Stimulated activated CD8-positive, alpha-beta memory T cell treated with anti-CD3 and anti-CD28 coated beads, Interleukin-12 subunit alpha, Interleukin-12 subunit beta, amount 100 ng/mL, for 1 hour (primary cell): ENCODE measurements at regions not wholly inside any gene's neighbourhood (a gene's known extent, or its start where the extent isn't known, plus 50 kb on each side); places are given as distances from the start of the nearest gene placed in this dataset.
"Not testable (repeated sequence)": the region's sequence is repeated elsewhere in the genome, so short reads cannot be mapped to it uniquely, and the experiment has no call there.

Experiments
- DNase-seq: peaks from one replicate; pipeline ENCODE4 v3.0.0-alpha.2; 2020; ENCODE audit warnings: low read depth

- no peak for DNase-seq
Observed at GRCh38 chr4:188955066-188955465, 815.8 kb downstream of the TRIML1 start.

GRCh38 chr4:188956566-188956965 is 817.3 kb downstream of the TRIML1 start:
- DNase-seq: no peak

- DNase-seq: no peak
Observed at GRCh38 chr4:188958346-188958745, 819.1 kb downstream of the TRIML1 start.

GRCh38 chr4:188959424-188959823 is 820.2 kb downstream of the TRIML1 start:
- no peak for DNase-seq

GRCh38 chr4:188960411-188961093 is 821.3 kb downstream of the TRIML1 start:
- DNase-seq: no peak

- DNase-seq: no peak
Observed at GRCh38 chr4:188971125-188971524, 831.9 kb downstream of the TRIML1 start.

- no peak for DNase-seq
Observed at GRCh38 chr4:188975271-188975670, 836.0 kb downstream of the TRIML1 start.

- no peak for DNase-seq
Observed at GRCh38 chr4:188976644-188977115, 837.4 kb downstream of the TRIML1 start.

- not testable (repeated sequence) for DNase-seq
Observed at GRCh38 chr4:188977232-188977631, 838.0 kb downstream of the TRIML1 start.

- no peak for DNase-seq
Observed at GRCh38 chr4:188984518-188984917, 845.3 kb downstream of the TRIML1 start.

GRCh38 chr4:188986271-188986689 is 847.0 kb downstream of the TRIML1 start:
- no peak for DNase-seq

- DNase-seq: no peak
Observed at GRCh38 chr4:188987011-188987410, 847.8 kb downstream of the TRIML1 start.

GRCh38 chr4:188988131-188988530 is 848.9 kb downstream of the TRIML1 start:
- no peak for DNase-seq

- no peak for DNase-seq
Observed at GRCh38 chr4:188989371-188989770, 850.1 kb downstream of the TRIML1 start.

GRCh38 chr4:188992706-188993105 is 853.5 kb downstream of the TRIML1 start:
- DNase-seq: no peak

- DNase-seq: no peak
Observed at GRCh38 chr4:188993871-188994270, 854.6 kb downstream of the TRIML1 start.

GRCh38 chr4:189001283-189001970 is 862.2 kb downstream of the TRIML1 start:
- DNase-seq: no peak

- DNase-seq: no peak
Observed at GRCh38 chr4:189001971-189002450, 862.8 kb downstream of the TRIML1 start.

- DNase-seq: no peak
Observed at GRCh38 chr4:189002475-189002874, 863.2 kb downstream of the TRIML1 start.

GRCh38 chr4:189010452-189011217 is 871.4 kb downstream of the TRIML1 start:
- DNase-seq: not testable (repeated sequence)

GRCh38 chr4:189021831-189022230 is 882.6 kb downstream of the TRIML1 start:
- no peak for DNase-seq

GRCh38 chr4:189022440-189023035 is 883.3 kb downstream of the TRIML1 start:
- DNase-seq: no peak
